GM19324 (cell line): ENCODE measurements at regions not wholly inside any gene's neighbourhood (a gene's known extent, or its start where the extent isn't known, plus 50 kb on each side); places are given as distances from the start of the nearest gene placed in this dataset.
A peak's percentile ranks its signal among the peaks of the same experiment; 100 is the strongest.

Experiments used
- ATAC-seq: cut with Tn5 transposase; IDR thresholded peaks from one replicate; pipeline ENCODE4 v1.9.1; 2021; ENCODE audit warnings: mild to moderate bottlenecking, moderate library complexity; ENCODE audit not compliant: unreplicated experiment, low FRiP score

DNA sequence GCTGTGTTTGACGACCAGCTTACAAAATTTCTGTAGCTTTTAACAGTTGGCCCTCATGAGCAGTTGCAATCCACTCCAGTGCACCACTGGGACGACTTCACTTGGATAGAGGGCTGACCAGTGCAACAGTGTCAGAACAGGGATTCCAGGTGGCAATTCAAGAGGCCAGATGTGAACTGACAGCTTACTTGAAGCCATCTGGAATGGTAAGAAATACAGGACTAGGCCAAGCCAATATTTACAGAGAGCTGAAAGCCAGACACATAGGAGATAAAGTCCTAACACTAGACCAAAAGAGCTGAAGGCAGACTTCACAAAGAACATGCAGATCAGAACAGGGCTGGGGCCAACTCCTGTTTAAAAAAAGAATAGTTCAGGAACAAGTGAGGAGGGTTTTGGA is 93.5 kb upstream of the NFIA start:
- ATAC-seq: no peak

GRCh38 chr1:60987904-60988303 is 94.5 kb upstream of the NFIA start:
- no peak for ATAC-seq

GRCh38 chr1:60984062-60984799 is 98.1 kb upstream of the NFIA start:
- ATAC-seq: no peak

DNA sequence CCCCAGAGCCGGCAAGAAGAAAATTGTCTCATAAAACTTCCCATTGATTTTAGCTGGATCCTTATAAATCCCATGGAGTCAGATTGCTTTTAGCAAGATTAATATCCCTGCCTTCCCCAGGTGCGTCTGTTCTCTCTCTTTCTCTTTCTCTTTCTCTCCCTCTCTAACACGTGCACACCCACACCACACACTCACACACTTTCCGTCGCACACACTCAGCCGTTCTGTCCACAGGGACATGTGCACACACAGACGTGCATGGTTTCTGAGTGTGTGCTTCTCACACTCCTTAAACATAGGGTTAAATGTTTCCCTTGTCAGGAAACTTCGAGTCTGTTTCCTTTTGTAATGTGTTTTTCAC is 98.7 kb upstream of the NFIA start:
- no peak for ATAC-seq

- no peak for ATAC-seq
Observed at GRCh38 chr1:60982539-60982938, 99.8 kb upstream of the NFIA start.

GRCh38 chr1:60981357-60981756 is 101.0 kb upstream of the NFIA start:
- ATAC-seq: no peak

DNA sequence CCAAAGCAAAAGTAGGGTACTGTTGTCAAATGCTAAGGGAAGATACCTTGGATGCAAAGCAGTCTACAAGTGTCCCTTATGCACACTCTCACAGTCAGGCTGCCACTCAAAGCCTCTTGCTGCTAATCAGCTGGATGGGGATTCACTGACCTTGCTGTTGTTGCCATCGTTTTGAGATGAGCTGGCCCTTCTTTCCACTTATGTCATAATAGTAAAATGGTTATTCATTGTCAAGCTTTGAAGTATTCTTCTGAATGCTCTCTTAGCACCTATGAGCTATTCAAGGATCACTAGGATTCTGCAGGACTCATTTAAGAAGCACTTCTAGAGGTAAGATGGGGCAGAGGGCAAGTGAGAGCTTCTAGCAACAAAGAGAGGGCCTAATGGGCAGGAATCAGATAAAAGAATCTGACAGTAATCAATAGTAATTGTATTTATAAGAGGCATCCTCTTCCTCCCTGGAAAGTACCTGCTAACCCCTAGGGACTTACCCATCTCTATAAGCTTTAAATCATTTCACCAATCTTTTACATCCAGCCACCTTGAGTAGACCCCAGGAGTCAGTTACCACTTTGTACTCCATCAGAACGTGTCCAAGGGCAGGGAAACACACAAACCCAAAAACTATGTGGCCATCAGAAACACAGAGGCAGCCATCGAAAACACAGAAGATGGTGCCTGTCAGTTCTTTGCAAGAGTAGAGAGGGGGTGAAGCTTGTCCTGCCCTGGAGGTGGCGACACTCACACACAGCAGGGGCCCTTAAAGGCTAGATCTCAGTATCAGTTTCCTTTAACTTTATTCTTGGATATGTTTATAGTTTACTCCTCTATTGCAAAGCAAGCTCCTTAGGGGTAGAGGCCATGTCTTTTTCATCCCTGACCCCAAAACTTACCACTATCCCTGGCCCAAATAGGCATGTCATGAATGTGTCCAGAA is 103.7 kb upstream of the NFIA start:
- ATAC-seq: peak; percentile 57

GRCh38 chr1:60977661-60978060 is 104.7 kb upstream of the NFIA start:
- ATAC-seq: no peak

DNA sequence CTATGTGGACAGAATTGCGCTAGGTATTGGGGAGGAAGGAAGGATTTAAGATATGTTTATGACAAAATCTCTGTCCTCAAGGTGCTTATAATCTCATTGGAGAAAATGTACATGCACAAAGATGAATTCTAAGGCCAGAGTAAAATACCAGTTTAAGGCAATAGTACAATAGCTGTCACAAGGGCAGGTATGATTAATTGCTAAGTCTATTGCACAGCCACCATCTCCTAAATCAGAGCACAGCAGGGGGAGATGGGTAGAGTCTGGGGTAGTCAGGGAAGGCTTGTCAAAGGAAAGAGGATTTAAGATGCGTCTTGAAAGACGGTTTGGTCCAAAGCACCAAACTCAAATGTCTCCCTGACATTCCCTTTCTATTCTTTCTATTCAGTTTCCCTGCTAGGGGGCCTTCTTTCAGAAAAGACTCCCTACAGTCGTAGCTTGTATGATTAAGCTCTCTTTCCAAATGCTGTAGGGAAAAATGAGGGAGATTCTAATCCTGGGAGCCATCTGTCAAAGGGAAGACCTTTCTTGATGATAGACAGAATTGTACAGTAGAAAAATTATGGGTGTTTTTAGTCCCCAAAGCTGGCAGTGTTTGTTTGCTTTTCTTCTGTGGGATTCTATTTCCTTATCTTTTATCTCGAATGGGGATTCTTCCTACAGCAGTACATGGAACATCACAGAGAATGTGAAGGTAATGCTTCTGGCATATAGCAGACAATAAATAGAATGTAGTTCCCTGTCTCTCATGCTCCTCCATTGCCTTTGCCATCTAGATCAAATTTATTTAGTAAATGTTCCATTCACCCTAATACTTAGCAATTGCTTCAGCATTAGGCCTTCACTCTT is 107.6 kb upstream of the NFIA start:
- ATAC-seq: no peak

- no peak for ATAC-seq
Observed at GRCh38 chr1:60973668-60974067, 108.7 kb upstream of the NFIA start.

GRCh38 chr1:60972841-60973364 is 109.5 kb upstream of the NFIA start:
- ATAC-seq: no peak

GRCh38 chr1:60971330-60971729 is 111.0 kb upstream of the NFIA start:
- ATAC-seq: no peak

GRCh38 chr1:60969971-60970509 is 112.3 kb upstream of the NFIA start:
- ATAC-seq: no peak

- no peak for ATAC-seq
Observed at GRCh38 chr1:60965280-60965854, 117.0 kb upstream of the NFIA start.

- ATAC-seq: no peak
Observed at GRCh38 chr1:60963167-60963940, 119.0 kb upstream of the NFIA start.

GRCh38 chr1:60960891-60961461 is 121.4 kb upstream of the NFIA start:
- ATAC-seq: no peak

- ATAC-seq: no peak
Observed at GRCh38 chr1:60959701-60960100, 122.7 kb upstream of the NFIA start.

DNA sequence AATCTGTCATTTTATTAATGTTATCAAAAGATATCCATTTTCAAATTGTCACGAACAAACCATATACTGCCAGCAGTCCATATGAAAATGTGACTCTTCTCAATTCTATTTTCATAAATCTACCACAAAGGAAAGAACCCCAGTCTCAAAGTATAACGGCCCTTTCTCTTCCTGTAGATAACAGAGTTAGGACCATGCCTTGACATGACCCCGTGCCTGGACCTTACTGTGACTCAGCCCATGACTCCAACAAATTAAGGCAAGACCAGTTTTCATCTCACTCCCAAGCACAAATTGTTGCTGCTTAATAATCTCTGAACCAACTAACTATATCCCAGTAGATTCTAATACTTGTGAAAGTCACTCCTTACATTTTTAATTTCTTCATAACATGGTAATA is 124.4 kb upstream of the NFIA start:
- ATAC-seq: no peak

DNA sequence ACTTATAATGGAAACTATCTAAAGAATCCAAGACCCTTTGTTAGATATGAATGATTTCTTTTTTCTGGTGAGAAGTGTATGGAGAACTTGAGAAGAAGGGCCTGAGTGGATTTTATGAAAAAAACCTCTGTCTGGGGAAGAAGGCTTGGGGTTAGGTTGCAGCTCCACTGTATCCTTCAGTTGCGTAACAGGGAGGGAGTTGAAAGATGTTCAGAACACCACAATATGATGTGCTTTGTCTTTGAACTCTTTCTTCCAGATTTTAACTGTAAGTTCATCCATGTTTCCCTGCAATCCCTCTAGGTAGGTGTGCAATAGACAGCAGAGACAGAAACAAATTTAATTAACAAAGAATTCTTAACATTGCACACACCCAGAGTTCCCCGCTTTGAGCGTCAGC is 125.8 kb upstream of the NFIA start:
- ATAC-seq: no peak
